NCI-H748 treated with DMSO at 0.1 percent for 48 hours (cell line): ENCODE measurements at regions not wholly inside any gene's neighbourhood (a gene's known extent, or its start where the extent isn't known, plus 50 kb on each side); places are given as distances from the start of the nearest gene placed in this dataset.

Source experiments
- DNase-seq: peaks from one replicate; lab custom pipeline; 2025; lab: John Stamatoyannopoulos, UW

DNA sequence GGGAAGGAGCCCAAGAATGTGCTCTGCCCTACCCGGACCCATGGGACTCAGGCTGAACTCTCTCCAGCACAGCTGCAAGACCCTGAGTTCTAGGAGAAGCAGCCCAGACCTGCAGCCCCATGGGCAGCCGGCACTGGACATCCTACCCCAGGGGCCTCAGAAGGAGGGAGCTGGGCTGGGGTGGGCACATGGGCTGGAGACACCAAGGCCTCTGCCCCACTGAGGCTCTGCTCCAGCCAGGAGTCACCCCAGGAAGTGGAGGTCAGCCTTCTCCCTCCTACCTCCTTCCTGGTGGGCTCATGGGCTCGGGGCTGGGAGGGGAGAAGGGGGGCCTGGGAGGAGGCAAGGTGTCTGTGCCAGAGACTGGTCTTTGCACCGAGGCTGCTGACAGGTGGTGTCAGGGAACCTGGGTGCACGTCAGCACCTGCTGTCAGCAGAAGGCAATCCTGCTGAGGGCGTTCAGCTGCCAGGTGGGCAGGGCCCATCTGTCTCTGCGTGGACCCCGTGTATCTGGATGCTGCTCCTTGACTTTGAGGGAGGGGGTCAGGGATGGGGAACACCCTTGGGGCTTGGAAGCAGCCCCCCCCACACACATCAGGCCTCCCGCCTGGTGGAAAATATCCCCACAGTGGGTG, 95.2 kb downstream of the PDGFA start:
- no peak for DNase-seq

DNA sequence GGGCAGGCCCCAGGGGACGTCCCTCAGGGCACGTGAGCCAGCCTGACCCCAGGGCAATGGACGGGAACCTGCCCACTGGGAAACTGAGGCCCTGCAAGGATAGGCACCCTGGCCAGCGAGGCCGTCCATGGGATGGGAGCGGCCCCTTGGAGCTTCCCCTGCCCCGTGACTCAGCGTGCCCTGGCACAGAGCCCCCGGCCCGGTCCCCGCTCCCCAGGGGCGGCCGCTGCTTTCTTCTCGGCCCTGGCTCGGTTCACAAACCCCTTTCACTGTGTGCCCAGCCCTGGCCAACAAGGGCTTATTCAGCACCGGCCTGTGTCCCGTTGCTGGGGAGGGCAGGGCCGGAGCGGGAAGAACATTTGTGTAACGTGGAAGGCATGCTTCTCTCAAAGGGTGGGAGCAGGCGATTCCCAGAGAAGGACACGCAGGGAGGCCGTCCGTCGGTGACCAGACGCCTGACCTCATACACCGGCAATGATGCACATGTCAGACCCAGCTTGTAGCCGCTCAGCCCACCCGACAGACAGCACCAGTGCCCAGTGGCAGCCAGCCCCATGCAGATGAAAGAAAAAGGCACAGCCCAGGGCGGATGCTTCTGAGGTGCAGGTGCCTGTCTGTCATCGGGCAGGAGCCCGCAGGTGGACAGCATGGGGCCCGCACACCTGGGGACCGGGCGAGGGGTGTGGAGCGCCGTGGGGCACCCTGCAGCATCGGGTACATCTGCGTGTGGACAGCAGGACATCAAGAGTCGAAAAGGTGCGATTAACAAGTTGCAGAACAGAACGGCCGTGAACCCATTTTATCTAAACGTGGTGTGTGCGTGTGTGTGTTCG, 94.5 kb downstream of the PDGFA start:
- DNase-seq, result no peak

GRCh38 chr7:425794-426188, 93.9 kb downstream of the PDGFA start:
- no peak for DNase-seq

GRCh38 chr7:426510-426909, 93.1 kb downstream of the PDGFA start:
- DNase-seq, result no peak

GRCh38 chr7:427506-428103, 92.0 kb downstream of the PDGFA start:
- DNase-seq, result no peak

- no peak for DNase-seq
Observed at GRCh38 chr7:428387-428786, 91.3 kb downstream of the PDGFA start.

- no peak for DNase-seq
Observed at GRCh38 chr7:428927-429827, 90.5 kb downstream of the PDGFA start.

- no peak for DNase-seq
Observed at GRCh38 chr7:429828-430180, 89.8 kb downstream of the PDGFA start.

GRCh38 chr7:431041-431440, 88.6 kb downstream of the PDGFA start:
- DNase-seq, result no peak

DNA sequence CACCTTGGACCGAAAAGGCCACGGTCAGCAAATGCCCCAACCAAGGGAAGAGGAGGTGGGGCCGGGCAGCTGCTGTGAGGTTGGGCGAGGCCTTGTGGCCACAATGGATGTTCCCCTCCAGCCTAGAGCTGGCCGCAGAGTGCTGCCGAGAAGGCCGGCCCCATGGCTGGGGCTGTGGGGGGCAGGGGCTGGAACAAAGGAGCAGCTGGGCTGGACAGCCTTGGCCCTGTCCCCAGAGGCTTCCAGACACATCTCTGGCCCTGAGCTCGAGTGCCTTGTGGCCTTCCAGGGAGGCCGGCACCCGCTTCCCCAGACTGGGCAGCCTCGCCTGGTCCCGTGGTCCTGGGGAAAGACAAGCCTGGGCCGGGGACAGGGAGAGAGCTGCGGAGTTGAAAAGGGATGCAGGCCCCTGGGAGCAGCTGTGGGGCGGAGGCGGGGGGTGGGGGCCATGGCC, 88.0 kb downstream of the PDGFA start:
- no peak for DNase-seq

DNA sequence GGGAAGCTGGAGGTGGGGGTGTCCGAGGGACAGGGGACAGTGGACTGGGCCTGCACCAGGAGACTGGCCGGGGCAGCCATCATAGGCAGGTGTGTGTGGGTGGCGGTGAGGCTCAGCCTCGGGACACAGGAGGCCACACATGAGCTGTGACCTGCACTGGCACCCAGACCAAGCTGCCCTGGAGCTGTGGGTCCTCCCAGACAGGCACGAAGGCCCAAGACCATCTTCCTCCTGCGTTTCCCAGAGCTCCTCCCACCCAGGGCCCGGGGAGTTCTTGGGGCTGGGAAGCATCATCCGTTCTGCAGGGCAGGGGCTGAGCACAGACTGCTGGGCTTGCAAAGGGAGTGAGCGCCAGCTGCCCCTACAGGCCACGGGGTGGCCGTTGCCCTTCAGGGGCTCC, 87.4 kb downstream of the PDGFA start:
- DNase-seq, result no peak

GRCh38 chr7:432933-433332, 86.7 kb downstream of the PDGFA start:
- DNase-seq, result no peak

- no peak for DNase-seq
Observed at GRCh38 chr7:433558-433957, 86.1 kb downstream of the PDGFA start.

GRCh38 chr7:434891-435629, 84.6 kb downstream of the PDGFA start:
- DNase-seq, result no peak

DNA sequence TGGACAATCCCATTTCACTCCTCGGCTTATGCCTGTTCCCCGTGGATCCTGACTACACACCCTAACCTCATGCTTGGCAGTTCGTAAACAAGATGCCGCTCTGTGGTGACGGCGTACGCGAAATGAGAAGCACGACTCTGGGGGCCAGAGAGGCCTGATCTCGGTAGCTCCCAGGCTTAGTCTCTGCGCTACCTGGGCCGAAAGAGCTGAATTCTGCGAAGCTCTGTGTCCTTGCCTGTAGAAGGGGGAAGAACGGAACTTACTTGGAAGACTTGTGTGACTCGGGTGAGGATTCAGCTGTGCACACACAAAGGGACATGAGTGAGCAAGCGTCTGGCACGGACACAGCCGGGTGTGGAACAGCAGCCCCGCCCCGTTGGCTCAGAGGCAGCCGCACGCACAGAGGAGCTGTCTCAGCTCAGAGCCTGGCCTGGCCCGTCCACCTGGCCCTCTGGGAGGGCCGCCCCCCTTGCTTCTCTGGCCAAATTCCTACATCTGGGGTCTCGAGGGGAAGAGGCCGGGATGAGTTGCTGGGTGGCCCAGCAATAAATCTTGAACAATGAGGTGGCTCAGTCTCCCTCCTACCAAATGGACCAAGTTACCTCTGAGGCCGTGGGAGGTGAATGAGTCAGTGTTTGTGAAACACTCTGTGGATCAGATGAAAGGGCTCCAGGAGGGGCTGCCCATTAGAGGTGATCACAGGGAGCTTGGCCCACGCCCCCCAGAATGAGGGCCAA, 83.8 kb downstream of the PDGFA start:
- no peak for DNase-seq

- no peak for DNase-seq
Observed at GRCh38 chr7:436367-437128, 83.1 kb downstream of the PDGFA start.

DNA sequence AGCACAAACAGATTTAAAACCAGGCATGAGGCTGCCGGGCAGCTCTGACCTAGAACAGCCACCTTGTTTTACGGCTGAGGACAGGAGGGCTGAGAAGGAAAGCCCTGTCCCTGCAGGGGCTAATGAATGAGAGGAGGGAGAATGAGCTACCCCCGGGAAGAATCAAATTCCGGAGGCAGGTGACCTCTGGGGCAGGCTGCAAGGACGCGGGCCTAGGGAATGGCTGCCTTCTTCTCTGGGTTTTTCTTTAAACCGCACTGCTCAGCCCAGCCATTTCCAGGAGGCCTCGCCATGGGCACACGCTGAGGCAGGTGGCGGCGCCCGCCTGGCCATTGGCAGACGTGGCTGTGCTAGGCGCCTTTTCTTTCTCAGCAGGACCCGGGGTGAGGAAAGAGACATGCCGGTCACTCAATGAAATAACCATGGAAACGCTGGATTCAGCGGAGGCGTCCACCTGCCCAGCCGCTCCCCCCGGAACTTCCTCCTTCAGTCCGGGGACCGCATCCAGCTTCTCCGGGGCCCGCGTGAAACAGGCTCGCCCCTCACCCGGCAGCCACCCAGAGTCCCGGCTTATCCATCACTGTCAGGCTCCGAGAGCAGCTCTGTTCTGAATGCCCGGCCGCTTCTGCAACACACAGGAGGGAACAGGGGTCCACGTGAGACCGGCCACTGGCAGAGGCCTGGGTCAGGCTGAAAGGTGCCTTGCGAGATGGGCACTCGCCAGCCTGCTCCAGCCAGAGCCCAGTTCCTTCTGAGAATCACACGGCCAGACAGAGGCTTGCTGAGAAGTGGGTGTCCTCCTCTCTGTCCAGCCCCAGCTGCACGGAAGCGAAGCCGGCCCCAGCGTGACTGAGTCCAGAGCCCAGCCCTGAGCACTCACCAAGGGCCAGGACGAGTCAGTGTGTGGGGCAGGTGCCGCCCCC, 82.1 kb downstream of the PDGFA start:
- DNase-seq, result no peak

DNA sequence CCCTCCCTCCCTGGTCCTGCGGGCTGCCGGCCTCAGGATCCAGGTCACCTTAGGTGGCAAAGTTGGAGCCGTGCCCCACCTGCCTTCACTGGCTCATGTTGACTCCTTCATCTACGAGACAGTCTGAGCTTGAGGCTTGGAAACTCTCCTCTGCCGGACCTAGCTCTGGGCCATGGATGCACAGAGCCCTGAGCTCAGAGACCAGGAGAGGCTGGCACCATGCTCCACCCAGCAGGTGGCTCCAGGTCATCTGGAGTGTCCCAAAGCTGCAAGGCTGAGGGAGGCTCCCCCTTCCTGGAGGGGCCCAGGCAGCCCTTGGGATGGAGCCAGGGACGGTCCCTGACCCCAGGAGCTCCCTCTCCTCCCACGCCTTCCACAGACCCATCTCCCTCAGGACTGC, 81.3 kb downstream of the PDGFA start:
- no peak for DNase-seq

GRCh38 chr7:438916-439315, 80.7 kb downstream of the PDGFA start:
- DNase-seq, result no peak
